Glutamatergic neuron (in vitro differentiated cells): ENCODE measurements at regions not wholly inside any gene's neighbourhood (a gene's known extent, or its start where the extent isn't known, plus 50 kb on each side); places are given as distances from the start of the nearest gene placed in this dataset.

Experiments
- DNase-seq: peaks from one replicate; pipeline ENCODE4 v3.0.0; 2022
- H3K27ac Mint-ChIP-seq: one replicate; pipeline ENCODE4 v1.8.0; 2020; ENCODE audit warnings: mild to moderate bottlenecking, mixed read lengths, inconsistent platforms; ENCODE audit not compliant: unreplicated experiment
- H3K27me3 Mint-ChIP-seq: one replicate; pipeline ENCODE4 v1.8.0; 2020; ENCODE audit warnings: mild to moderate bottlenecking, moderate library complexity, mixed read lengths, inconsistent platforms; ENCODE audit not compliant: unreplicated experiment
- H3K36me3 Mint-ChIP-seq: one replicate; pipeline ENCODE4 v1.8.0; 2020; ENCODE audit warnings: mild to moderate bottlenecking, mixed read lengths, inconsistent platforms; ENCODE audit not compliant: unreplicated experiment
- H3K4me1 Mint-ChIP-seq: one replicate; pipeline ENCODE4 v1.8.0; 2020; ENCODE audit warnings: mild to moderate bottlenecking, low read depth, mixed read lengths, inconsistent platforms; ENCODE audit not compliant: unreplicated experiment
- H3K4me3 Mint-ChIP-seq: one replicate; pipeline ENCODE4 v1.8.0; 2020; ENCODE audit warnings: mild to moderate bottlenecking, mixed read lengths, inconsistent platforms; ENCODE audit not compliant: unreplicated experiment
- H3K9me3 Mint-ChIP-seq: one replicate; pipeline ENCODE4 v1.8.0; 2020; ENCODE audit warnings: mild to moderate bottlenecking, moderate library complexity, mixed read lengths, inconsistent platforms; ENCODE audit not compliant: unreplicated experiment
- CTCF ChIP-seq: fragments of 200-600 bp; sonication (generic); IDR thresholded peaks from one replicate; pipeline ENCODE4 v1.5.0; 2021; ENCODE audit not compliant: partially characterized antibody, unreplicated experiment

GRCh38 chr18:5049124-5049523 lies 147.9 kb downstream of the AKAIN1 start:
- Mint-ChIP-seq H3K27ac (no peak overlapping the region), H3K4me1 (no peaks in the 10 kb centered on the region), H3K36me3 (peaks cover 7% of the 10 kb centered on the region), H3K9me3 (peaks cover 2% of the 10 kb centered on the region), H3K27me3 (no peaks in the 10 kb centered on the region), H3K4me3 (no peak overlapping the region)
- DNase-seq = no peak
- TF ChIP-seq CTCF = no peak

GRCh38 chr18:5040476-5040875 lies 156.6 kb downstream of the AKAIN1 start:
- H3K4me1 Mint-ChIP-seq = no peaks in the 10 kb centered on the region
- no peak overlapping the region for H3K4me3 Mint-ChIP-seq
- no peaks in the 10 kb centered on the region for H3K27me3 Mint-ChIP-seq
- peaks cover 2% of the 10 kb centered on the region for H3K9me3 Mint-ChIP-seq
- no peak overlapping the region for H3K27ac Mint-ChIP-seq
- no peak for DNase-seq
- H3K36me3 Mint-ChIP-seq = peaks cover 5% of the 10 kb centered on the region
- TF ChIP-seq CTCF = no peak

- Mint-ChIP-seq H3K27ac (no peak overlapping the region), H3K4me3 (no peak overlapping the region), H3K27me3 (no peaks in the 10 kb centered on the region), H3K9me3 (peaks cover 5% of the 10 kb centered on the region), H3K36me3 (peaks cover 18% of the 10 kb centered on the region), H3K4me1 (no peaks in the 10 kb centered on the region)
- DNase-seq = no peak
- no peak for TF ChIP-seq CTCF
Observed at GRCh38 chr18:5036523-5036922, 160.5 kb downstream of the AKAIN1 start.

- no peaks in the 10 kb centered on the region for H3K27me3 Mint-ChIP-seq
- H3K4me1 Mint-ChIP-seq = no peaks in the 10 kb centered on the region
- peaks cover 18% of the 10 kb centered on the region for H3K36me3 Mint-ChIP-seq
- no peak overlapping the region for H3K27ac Mint-ChIP-seq
- no peak for DNase-seq
- TF ChIP-seq CTCF = no peak
- peaks cover 4% of the 10 kb centered on the region for H3K9me3 Mint-ChIP-seq
- H3K4me3 Mint-ChIP-seq = no peak overlapping the region
Observed at GRCh38 chr18:5031216-5031615, 165.8 kb downstream of the AKAIN1 start.

- no peak for DNase-seq
- H3K4me1 Mint-ChIP-seq = no peaks in the 10 kb centered on the region
- peaks cover 4% of the 10 kb centered on the region for H3K9me3 Mint-ChIP-seq
- no peak overlapping the region for H3K4me3 Mint-ChIP-seq
- TF ChIP-seq CTCF = no peak
- no peak overlapping the region for H3K27ac Mint-ChIP-seq
- H3K36me3 Mint-ChIP-seq = peaks cover 14% of the 10 kb centered on the region
- no peaks in the 10 kb centered on the region for H3K27me3 Mint-ChIP-seq
Observed at GRCh38 chr18:5030636-5031035, 166.4 kb downstream of the AKAIN1 start.
